Fibroblast of lung (primary cell): ENCODE measurements at regions not wholly inside any gene's neighbourhood (a gene's known extent, or its start where the extent isn't known, plus 50 kb on each side); places are given as distances from the start of the nearest gene placed in this dataset.

Source experiments
- DNase-seq, 2 donors: peaks; one replicate each; pipeline versions ENCODE4 v3.0.0 to v3.0.0-alpha.2; 2010; ENCODE audit warnings: low read depth in 2 of 2
- H2AFZ ChIP-seq: 2 replicates; pipeline ENCODE4 v1.5.1; 2012; ENCODE audit warnings: low read length, control low read depth, inconsistent platforms
- H3K27ac ChIP-seq: 2 replicates; pipeline ENCODE4 v1.5.1; 2011; ENCODE audit warnings: low read length, control low read depth; ENCODE audit not compliant: insufficient read depth
- H3K27me3 ChIP-seq: 2 replicates; pipeline ENCODE4 v1.5.1; 2011; ENCODE audit warnings: mild to moderate bottlenecking, low read length; ENCODE audit not compliant: control insufficient read depth, insufficient read depth
- H3K36me3 ChIP-seq: 2 replicates; pipeline ENCODE4 v1.5.1; 2011; ENCODE audit warnings: low read length; ENCODE audit not compliant: control insufficient read depth, insufficient read depth
- H3K4me1 ChIP-seq: 2 replicates; pipeline ENCODE4 v1.5.1; 2011; ENCODE audit warnings: low read length; ENCODE audit not compliant: control insufficient read depth, insufficient read depth; ENCODE audit errors: extremely low read depth
- H3K4me2 ChIP-seq: 2 replicates; pipeline ENCODE4 v1.5.1; 2011; ENCODE audit warnings: low read length, control low read depth; ENCODE audit not compliant: insufficient read depth; ENCODE audit errors: extremely low read depth
- H3K4me3 ChIP-seq, 4 experiments: fragments of 200-600 bp in 1 of 4; sonication (generic) in 1 of 4; replicated peaks in 1 of 4; 2 replicates each; pipeline ENCODE4 v1.5.1; 2011 to 2016; ENCODE audit warnings: low read length in 4 of 4, low read depth in 3 of 4, mild to moderate bottlenecking in 3 of 4, control low read depth in 2 of 4, inconsistent platforms in 1 of 4, mixed read lengths in 1 of 4; ENCODE audit not compliant: insufficient read depth in 1 of 4; ENCODE audit errors: control extremely low read depth in 1 of 4
- H3K79me2 ChIP-seq: 2 replicates; pipeline ENCODE4 v1.5.1; 2012; ENCODE audit warnings: mild to moderate bottlenecking, low read length, inconsistent platforms; ENCODE audit not compliant: control insufficient read depth, insufficient read depth
- H3K9ac ChIP-seq: 2 replicates; pipeline ENCODE4 v1.5.1; 2011; ENCODE audit warnings: mild to moderate bottlenecking, low read length, control low read depth; ENCODE audit not compliant: insufficient read depth
- H3K9me3 ChIP-seq: 2 replicates; pipeline ENCODE4 v1.5.1; 2012; ENCODE audit warnings: low read depth, low read length; ENCODE audit not compliant: control insufficient read depth, insufficient read depth
- H4K20me1 ChIP-seq: 2 replicates; pipeline ENCODE4 v1.5.1; 2011; ENCODE audit warnings: low read length; ENCODE audit not compliant: control insufficient read depth, insufficient read depth; ENCODE audit errors: extremely low read depth
- EZH2 ChIP-seq: IDR thresholded peaks from 2 replicates; pipeline ENCODE4 v1.5.1; 2012; ENCODE audit warnings: low read length, control low read depth, mild to moderate bottlenecking; ENCODE audit errors: missing control alignments
- TF ChIP-seq, protein P1 (sequence below), 2 donors: IDR thresholded peaks in 1 of 2; conservative IDR thresholded peaks in 1 of 2; 1 replicate in 1 of 2; 2 replicates in 1 of 2; pipeline ENCODE4 v1.5.1; 2011 to 2012; ENCODE audit warnings: low read length in 2 of 2, control low read depth in 1 of 2, inconsistent platforms in 1 of 2, low read depth in 1 of 2, mild to moderate bottlenecking in 1 of 2

DNA sequence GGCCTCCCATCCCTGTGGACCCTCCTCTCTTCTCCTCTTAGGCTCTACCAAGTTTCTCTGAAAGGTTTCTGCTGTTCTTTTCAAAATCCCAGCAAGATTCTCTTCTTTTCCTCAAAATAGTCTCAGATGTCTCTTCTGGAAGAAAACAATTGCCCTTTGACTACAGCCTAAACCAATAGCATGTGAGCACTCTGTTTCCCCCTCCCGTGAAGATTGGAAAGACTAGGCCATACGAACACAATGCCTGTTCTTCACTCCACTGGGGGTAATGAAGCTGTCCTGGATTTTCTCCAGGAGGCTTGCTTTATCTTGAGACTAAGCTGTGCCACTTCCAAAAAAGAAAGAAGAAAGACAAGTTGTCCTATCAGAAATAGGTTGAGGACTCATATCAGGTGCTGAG is 178.7 kb upstream of the MCTP2 start:
- Histone ChIP-seq H4K20me1 (no peaks in the 10 kb centered on the region), H3K4me2 (no peak overlapping the region), H3K4me3 (no peak overlapping the region), H2AFZ (no peak overlapping the region), H3K9me3 (no peaks in the 10 kb centered on the region), H3K36me3 (no peaks in the 10 kb centered on the region), H3K9ac (no peak overlapping the region), H3K4me1 (no peaks in the 10 kb centered on the region), H3K79me2 (no peaks in the 10 kb centered on the region), H3K27ac (no peak overlapping the region), H3K27me3 (no peaks in the 10 kb centered on the region)
- DNase-seq = no peak
- TF ChIP-seq EZH2 = no peak
- TF ChIP-seq, protein P1, sequence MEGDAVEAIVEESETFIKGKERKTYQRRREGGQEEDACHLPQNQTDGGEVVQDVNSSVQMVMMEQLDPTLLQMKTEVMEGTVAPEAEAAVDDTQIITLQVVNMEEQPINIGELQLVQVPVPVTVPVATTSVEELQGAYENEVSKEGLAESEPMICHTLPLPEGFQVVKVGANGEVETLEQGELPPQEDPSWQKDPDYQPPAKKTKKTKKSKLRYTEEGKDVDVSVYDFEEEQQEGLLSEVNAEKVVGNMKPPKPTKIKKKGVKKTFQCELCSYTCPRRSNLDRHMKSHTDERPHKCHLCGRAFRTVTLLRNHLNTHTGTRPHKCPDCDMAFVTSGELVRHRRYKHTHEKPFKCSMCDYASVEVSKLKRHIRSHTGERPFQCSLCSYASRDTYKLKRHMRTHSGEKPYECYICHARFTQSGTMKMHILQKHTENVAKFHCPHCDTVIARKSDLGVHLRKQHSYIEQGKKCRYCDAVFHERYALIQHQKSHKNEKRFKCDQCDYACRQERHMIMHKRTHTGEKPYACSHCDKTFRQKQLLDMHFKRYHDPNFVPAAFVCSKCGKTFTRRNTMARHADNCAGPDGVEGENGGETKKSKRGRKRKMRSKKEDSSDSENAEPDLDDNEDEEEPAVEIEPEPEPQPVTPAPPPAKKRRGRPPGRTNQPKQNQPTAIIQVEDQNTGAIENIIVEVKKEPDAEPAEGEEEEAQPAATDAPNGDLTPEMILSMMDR (conservative IDR thresholded peaks at IDR 0.05 in 1 of 2, IDR thresholded peaks at IDR 0.05 in 1 of 2; ENCODE audit: low read depth in 1 of 2, low read length in 2 of 2) = no peak

DNA sequence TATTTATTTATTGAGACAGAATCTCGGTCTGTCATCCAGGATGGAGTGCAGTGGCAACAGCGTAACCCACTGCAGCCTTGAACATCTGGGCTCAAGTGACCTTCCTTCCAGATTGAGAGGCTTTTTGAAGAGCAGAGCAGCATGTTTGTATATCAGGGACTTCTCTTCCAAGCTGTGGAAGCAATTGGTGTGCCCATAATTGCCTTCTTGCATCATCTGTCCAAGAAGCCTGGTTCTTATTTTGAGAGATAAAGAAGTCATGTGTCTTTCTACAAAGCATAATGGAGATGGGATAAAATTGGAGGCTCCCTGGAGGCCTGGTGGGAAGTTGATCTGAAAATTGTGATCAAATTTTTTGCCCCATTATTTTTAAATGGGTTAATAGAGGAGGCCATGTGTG is 183.8 kb upstream of the MCTP2 start:
- H3K27ac ChIP-seq = no peak overlapping the region
- no peak overlapping the region for H2AFZ ChIP-seq
- no peaks in the 10 kb centered on the region for H3K36me3 ChIP-seq
- DNase-seq = no peak
- no peak overlapping the region for H3K4me2 ChIP-seq
- no peak overlapping the region for H3K9ac ChIP-seq
- TF ChIP-seq EZH2 = no peak
- TF ChIP-seq, protein P1 (conservative IDR thresholded peaks at IDR 0.05 in 1 of 2, IDR thresholded peaks at IDR 0.05 in 1 of 2; ENCODE audit: low read depth in 1 of 2, low read length in 2 of 2) = no peak
- no peaks in the 10 kb centered on the region for H3K9me3 ChIP-seq
- H3K79me2 ChIP-seq = no peaks in the 10 kb centered on the region
- H3K4me3 ChIP-seq = no peak overlapping the region
- no peaks in the 10 kb centered on the region for H3K4me1 ChIP-seq
- H4K20me1 ChIP-seq = no peaks in the 10 kb centered on the region
- H3K27me3 ChIP-seq = no peaks in the 10 kb centered on the region

DNA sequence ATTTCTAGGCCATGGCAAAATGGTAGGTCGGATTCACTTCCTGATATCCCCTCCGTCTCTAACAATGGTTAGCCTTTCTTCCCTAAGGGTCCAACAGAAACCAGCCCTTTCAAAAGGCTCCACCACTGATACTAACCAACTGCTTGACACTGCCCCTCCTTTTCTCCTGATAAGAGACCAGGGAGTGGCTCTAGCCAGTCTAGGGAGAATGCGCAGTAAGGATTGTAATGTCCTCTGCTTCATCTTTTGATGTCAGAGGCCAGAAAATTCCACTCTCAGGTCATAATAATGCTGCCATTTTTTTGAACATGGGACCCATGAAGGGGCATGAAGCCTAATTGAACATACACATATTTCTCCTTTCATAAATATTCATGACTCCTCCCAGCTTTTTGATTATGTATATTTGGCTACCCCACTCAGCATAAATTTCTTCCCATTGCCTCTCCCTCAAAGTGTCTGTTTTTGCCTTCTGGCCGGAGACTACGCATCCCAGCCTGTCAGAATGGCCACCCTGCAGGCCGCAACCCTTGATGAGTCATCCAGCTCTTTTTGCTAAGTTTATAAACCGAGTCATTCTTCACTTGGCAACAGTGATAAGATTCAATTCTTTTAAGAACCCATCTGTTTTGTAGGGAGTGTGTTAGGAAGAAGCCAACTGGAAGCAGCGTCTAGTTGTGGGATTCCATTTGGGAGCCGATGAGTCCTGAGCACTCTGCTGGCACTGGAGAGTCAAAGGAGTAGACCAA is 189.0 kb upstream of the MCTP2 start:
- no peaks in the 10 kb centered on the region for H3K9me3 ChIP-seq
- no peaks in the 10 kb centered on the region for H3K79me2 ChIP-seq
- H2AFZ ChIP-seq = no peak overlapping the region
- no peak overlapping the region for H3K4me2 ChIP-seq
- H4K20me1 ChIP-seq = no peaks in the 10 kb centered on the region
- H3K27ac ChIP-seq = no peak overlapping the region
- DNase-seq = peak; percentile 64 to 97
- H3K9ac ChIP-seq = no peak overlapping the region
- no peaks in the 10 kb centered on the region for H3K36me3 ChIP-seq
- TF ChIP-seq EZH2 = no peak
- TF ChIP-seq, protein P1 (conservative IDR thresholded peaks at IDR 0.05 in 1 of 2, IDR thresholded peaks at IDR 0.05 in 1 of 2; ENCODE audit: low read depth in 1 of 2, low read length in 2 of 2) = no peak
- H3K4me1 ChIP-seq = no peaks in the 10 kb centered on the region
- no peak overlapping the region for H3K4me3 ChIP-seq
- no peaks in the 10 kb centered on the region for H3K27me3 ChIP-seq
